Neural cell (in vitro differentiated cells): ENCODE measurements at regions not wholly inside any gene's neighbourhood (a gene's known extent, or its start where the extent isn't known, plus 50 kb on each side); places are given as distances from the start of the nearest gene placed in this dataset.

ENCODE experiments used
- H2AFZ ChIP-seq: fragments of 200-600, 300-800 bp; sonication (generic), shearing (Covaris generic); 2 replicates; pipeline ENCODE4 v1.6.0; 2014; ENCODE audit warnings: low read depth, mild to moderate bottlenecking, antibody characterized with exemption, low read length, moderate library complexity
- H3F3A ChIP-seq: fragments of 200-600 bp; shearing (Covaris generic); 2 replicates; pipeline ENCODE4 v1.6.1; 2016; ENCODE audit warnings: mild to moderate bottlenecking, moderate library complexity, mixed read lengths, antibody characterized with exemption, low read length; ENCODE audit not compliant: insufficient read depth, poor library complexity, severe bottlenecking
- H3K27ac ChIP-seq: fragments of 200-600, 300-800 bp; sonication (generic), shearing (Covaris generic); 2 replicates; pipeline ENCODE4 v1.5.1; 2014; ENCODE audit warnings: mild to moderate bottlenecking, low read length, moderate library complexity
- H3K27me3 ChIP-seq: fragments of 300-800, 200-600 bp; sonication (generic), shearing (Covaris generic); 2 replicates; pipeline ENCODE4 v1.6.0; 2014; ENCODE audit warnings: mild to moderate bottlenecking, low read depth, low read length, moderate library complexity; ENCODE audit not compliant: insufficient read depth
- H3K36me3 ChIP-seq: fragments of 300-800, 200-600 bp; sonication (generic), shearing (Covaris generic); 2 replicates; pipeline ENCODE4 v1.5.1; 2014; ENCODE audit warnings: mild to moderate bottlenecking, antibody characterized with exemption, low read length, moderate library complexity; ENCODE audit not compliant: insufficient read depth
- H3K4me2 ChIP-seq: fragments of 300-800, 200-600 bp; sonication (generic), shearing (Covaris generic); 2 replicates; pipeline ENCODE4 v1.6.0; 2014; ENCODE audit warnings: mild to moderate bottlenecking, low read length
- H3K4me3 ChIP-seq: fragments of 300-800, 200-600 bp; sonication (generic), shearing (Covaris generic); 2 replicates; pipeline ENCODE4 v1.5.1; 2014; ENCODE audit warnings: mild to moderate bottlenecking, low read length, moderate library complexity
- H3K79me2 ChIP-seq: fragments of 200-600 bp; shearing (Covaris generic); replicated peaks from 2 replicates; pipeline ENCODE4 v1.6.0; 2014; ENCODE audit warnings: mild to moderate bottlenecking, low read length, moderate library complexity; ENCODE audit not compliant: insufficient read depth
- H3K9ac ChIP-seq: fragments of 300-800, 200-600 bp; sonication (generic), shearing (Covaris generic); 2 replicates; pipeline ENCODE4 v1.6.1; 2016; ENCODE audit warnings: mild to moderate bottlenecking, low read length, mixed read lengths
- H3K9me2 ChIP-seq: fragments of 200-600 bp; shearing (Covaris generic); 2 replicates; pipeline ENCODE4 v1.6.1; 2016; ENCODE audit warnings: mild to moderate bottlenecking, low read length, mixed read lengths; ENCODE audit not compliant: insufficient read depth
- H3K9me3 ChIP-seq: fragments of 200-600, 300-800 bp; sonication (generic), shearing (Covaris generic); 2 replicates; pipeline ENCODE4 v1.6.1; 2016; ENCODE audit warnings: mild to moderate bottlenecking, mixed run types, low read length, moderate library complexity, mixed read lengths
- H4K20me1 ChIP-seq: fragments of 200-600 bp; shearing (Covaris generic); 2 replicates; pipeline ENCODE4 v1.6.1; 2016; ENCODE audit warnings: mild to moderate bottlenecking, mixed run types; ENCODE audit not compliant: insufficient read depth
- CTCF ChIP-seq: fragments of 450-650 bp; IDR thresholded peaks from 2 replicates; pipeline ENCODE4 v1.5.1; 2014; ENCODE audit warnings: antibody characterized with exemption, mild to moderate bottlenecking, moderate library complexity; ENCODE audit not compliant: poor library complexity, severe bottlenecking
- EP300 ChIP-seq: fragments of 450-650 bp; conservative IDR thresholded peaks from 2 replicates; pipeline ENCODE4 v1.6.1; 2014; ENCODE audit warnings: antibody characterized with exemption, mild to moderate bottlenecking, moderate library complexity; ENCODE audit not compliant: poor library complexity, severe bottlenecking
- EZH2 ChIP-seq: fragments of 200-600, 300-800 bp; shearing (Covaris generic), sonication (generic); IDR thresholded peaks from 2 replicates; pipeline ENCODE4 v1.6.1; 2014; ENCODE audit warnings: antibody characterized with exemption, low read length, borderline replicate concordance, mild to moderate bottlenecking; ENCODE audit not compliant: insufficient read depth, poor library complexity, severe bottlenecking
- MXI1 ChIP-seq: fragments of 450-650 bp; conservative IDR thresholded peaks from 2 replicates; pipeline ENCODE4 v1.6.1; 2014; ENCODE audit warnings: antibody characterized with exemption, mild to moderate bottlenecking; ENCODE audit not compliant: poor library complexity, severe bottlenecking
- POLR2AphosphoS5 ChIP-seq: IDR thresholded peaks from 2 replicates; pipeline ENCODE4 v1.6.1; 2012
- RAD21 ChIP-seq: fragments of 450-650 bp; conservative IDR thresholded peaks from 2 replicates; pipeline ENCODE4 v1.6.1; 2014; ENCODE audit warnings: antibody characterized with exemption, mild to moderate bottlenecking, moderate library complexity
- REST ChIP-seq: IDR thresholded peaks from 2 replicates; pipeline ENCODE4 v1.6.1; 2012; ENCODE audit warnings: borderline replicate concordance
- SMC3 ChIP-seq: fragments of 450-650 bp; conservative IDR thresholded peaks from 2 replicates; pipeline ENCODE4 v1.6.1; 2014; ENCODE audit warnings: antibody characterized with exemption, mild to moderate bottlenecking, moderate library complexity; ENCODE audit not compliant: poor library complexity
- TAF1 ChIP-seq: IDR thresholded peaks from 2 replicates; pipeline ENCODE4 v1.6.1; 2012; ENCODE audit warnings: low read depth

GRCh38 chr15:69725957-69726356, 273.3 kb downstream of the RPLP1 start:
- Histone ChIP-seq H3K9ac (no peak overlapping the region), H4K20me1 (no peaks in the 10 kb centered on the region), H3K27ac (no peak overlapping the region), H3K36me3 (no peaks in the 10 kb centered on the region), H3K4me3 (no peak overlapping the region), H3K9me2 (no peaks in the 10 kb centered on the region), H3F3A (no peaks in the 10 kb centered on the region), H3K79me2 (no peaks in the 10 kb centered on the region), H2AFZ (no peak overlapping the region), H3K4me2 (no peak overlapping the region), H3K9me3 (no peaks in the 10 kb centered on the region), H3K27me3 (no peaks in the 10 kb centered on the region)
- TF ChIP-seq POLR2AphosphoS5 (no peak), MXI1 (no peak), EZH2 (no peak), REST (no peak)

- no peak overlapping the region for H3K4me3 ChIP-seq
- H3K9me2 ChIP-seq, result no peaks in the 10 kb centered on the region
- H2AFZ ChIP-seq, result no peak overlapping the region
- H3K9ac ChIP-seq, result no peak overlapping the region
- H3K9me3 ChIP-seq, result no peaks in the 10 kb centered on the region
- H3K27me3 ChIP-seq, result no peaks in the 10 kb centered on the region
- H3F3A ChIP-seq, result no peaks in the 10 kb centered on the region
- H3K4me2 ChIP-seq, result no peak overlapping the region
- no peaks in the 10 kb centered on the region for H4K20me1 ChIP-seq
- no peaks in the 10 kb centered on the region for H3K36me3 ChIP-seq
- H3K79me2 ChIP-seq, result no peaks in the 10 kb centered on the region
- TF ChIP-seq POLR2AphosphoS5, result no peak
- no peak for TF ChIP-seq MXI1
- no peak for TF ChIP-seq EZH2
- TF ChIP-seq EP300, result no peak
- TF ChIP-seq SMC3, result no peak
- TF ChIP-seq CTCF, result no peak
- no peak for TF ChIP-seq REST
- no peak for TF ChIP-seq RAD21
- no peak for TF ChIP-seq TAF1
- H3K27ac ChIP-seq, result no peak overlapping the region
Observed at GRCh38 chr15:69727121-69727924, 274.7 kb downstream of the RPLP1 start.
